ENCODE measurements at regions not wholly inside any gene's neighbourhood (a gene's known extent, or its start where the extent isn't known, plus 50 kb on each side); places are given as distances from the start of the nearest gene placed in this dataset.

DNA sequence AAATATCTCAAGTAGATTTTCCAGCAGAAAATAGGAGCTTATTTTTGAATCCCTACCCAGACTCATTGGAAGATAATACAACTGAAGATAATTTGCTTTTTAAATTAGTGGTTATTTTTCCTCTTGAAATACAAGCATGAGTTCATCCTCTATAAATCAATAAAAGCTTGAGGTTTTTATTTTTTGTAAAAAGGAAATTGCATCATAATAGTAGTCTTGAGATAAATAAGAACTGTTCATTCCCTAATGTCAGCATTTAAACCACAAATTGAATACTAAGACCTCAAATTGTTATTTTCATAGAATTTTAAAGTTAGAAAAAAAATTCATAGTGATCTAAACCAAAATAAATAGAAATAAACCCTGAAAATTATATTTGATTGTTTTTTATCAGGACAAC is 719.1 kb downstream of the CD109 start:
- TF ChIP-seq CTCF (conservative IDR thresholded peaks at IDR 0.05; ENCODE audit: low read depth in 2 of 2) (no peak), EZH2 (IDR thresholded peaks at IDR 0.05; ENCODE audit: low read depth, unreplicated experiment) (no peak), NANOG (IDR thresholded peaks at IDR 0.05; ENCODE audit: borderline replicate concordance) (no peak), POLR2AphosphoS5 (IDR thresholded peaks at IDR 0.05; ENCODE audit: low read depth) (no peak)

Measured in GM23338 (cell line).